K562 (cell line): ENCODE measurements at regions not wholly inside any gene's neighbourhood (a gene's known extent, or its start where the extent isn't known, plus 50 kb on each side); places are given as distances from the start of the nearest gene placed in this dataset.

ENCODE experiments used
- MAX ChIP-seq: sonication (generic); formaldehyde crosslinking; IDR thresholded peaks from 2 replicates; pipeline ENCODE4 v1.9.0; 2022; ENCODE audit warnings: mild to moderate bottlenecking, missing genetic modification reagents
- POLR2AphosphoS5 ChIP-seq: IDR thresholded peaks from 2 replicates; pipeline ENCODE4 v1.6.1; 2011; ENCODE audit warnings: mild to moderate bottlenecking, low read depth, low read length, moderate library complexity; ENCODE audit not compliant: control insufficient read depth, insufficient read depth
- SREBF2 ChIP-seq: sonication (generic); formaldehyde crosslinking; IDR thresholded peaks from 2 replicates; pipeline ENCODE4 v1.4.0; 2020; ENCODE audit warnings: mild to moderate bottlenecking, missing genetic modification reagents
- SRF ChIP-seq, 2 experiments: fragments of 250-450, 450-650 bp in 1 of 2; sonication (Bioruptor Pico) in 1 of 2; sonication (generic) in 1 of 2; formaldehyde crosslinking; IDR thresholded peaks; 2 replicates each; pipeline versions ENCODE4 v1.5.0 to v1.5.1; 2020 to 2022; ENCODE audit warnings: mild to moderate bottlenecking in 1 of 2, missing genetic modification reagents in 1 of 2
- ZNF274 ChIP-seq: IDR thresholded peaks from 2 replicates; pipeline ENCODE4 v1.6.1; 2011; ENCODE audit warnings: low read depth, mild to moderate bottlenecking, low read length, moderate library complexity, borderline replicate concordance

- TF ChIP-seq ZNF274, result no peak
- no peak for TF ChIP-seq POLR2AphosphoS5
- TF ChIP-seq SRF (CRISPR knock-in tag; IDR thresholded peaks at IDR 0.05), result no peak
- no peak for TF ChIP-seq MAX (CRISPR knock-in tag)
- TF ChIP-seq SREBF2 (CRISPR knock-in tag), result no peak
Measured at GRCh38 chr6:12404651-12405050, 114.5 kb downstream of the EDN1 start.
